HG03342 (cell line): ENCODE measurements at regions not wholly inside any gene's neighbourhood (a gene's known extent, or its start where the extent isn't known, plus 50 kb on each side); places are given as distances from the start of the nearest gene placed in this dataset.

ENCODE experiments used
- ATAC-seq: cut with Tn5 transposase; IDR thresholded peaks from one replicate; pipeline ENCODE4 v1.9.1; 2021; ENCODE audit warnings: mild to moderate bottlenecking, moderate library complexity; ENCODE audit not compliant: unreplicated experiment

DNA sequence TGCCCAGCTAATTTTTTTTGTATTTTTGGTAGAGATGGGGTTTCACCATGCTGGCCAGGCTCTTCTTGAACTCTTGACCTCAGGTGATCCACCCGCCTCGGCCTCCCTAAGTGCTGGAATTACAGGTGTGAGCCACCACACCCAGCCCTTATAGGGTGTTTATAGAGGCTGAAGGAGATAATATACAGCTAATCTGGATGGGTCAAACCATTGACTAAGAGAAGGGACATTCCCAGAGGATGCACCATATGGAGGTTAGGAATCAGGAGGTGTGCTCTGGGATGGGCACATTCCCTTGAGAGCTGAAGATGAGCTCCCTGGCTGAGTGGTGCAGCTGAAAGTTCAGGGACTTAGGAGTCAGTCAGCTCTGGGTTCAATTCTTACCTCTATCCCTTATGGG, 68.3 kb upstream of the SHISA3 start:
- ATAC-seq: no peak

DNA sequence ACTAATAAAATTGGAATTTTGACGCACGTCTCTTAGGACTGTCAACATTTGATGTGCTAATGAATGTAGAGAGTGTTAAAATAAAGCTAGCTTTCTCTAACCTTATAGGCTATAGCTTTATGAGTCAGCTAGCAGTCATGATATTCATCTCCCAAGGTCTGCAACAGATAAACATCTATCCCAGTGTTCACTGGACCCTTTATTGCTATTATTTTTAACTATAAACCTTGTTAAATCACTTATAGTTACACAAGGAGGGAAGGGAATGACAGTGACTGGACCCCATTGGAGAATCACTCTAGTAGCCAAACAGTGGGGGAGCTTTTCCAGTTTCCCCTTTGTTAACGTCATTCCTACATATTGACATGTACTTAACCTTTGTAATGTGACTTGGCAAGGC, 67.9 kb upstream of the SHISA3 start:
- ATAC-seq: no peak

DNA sequence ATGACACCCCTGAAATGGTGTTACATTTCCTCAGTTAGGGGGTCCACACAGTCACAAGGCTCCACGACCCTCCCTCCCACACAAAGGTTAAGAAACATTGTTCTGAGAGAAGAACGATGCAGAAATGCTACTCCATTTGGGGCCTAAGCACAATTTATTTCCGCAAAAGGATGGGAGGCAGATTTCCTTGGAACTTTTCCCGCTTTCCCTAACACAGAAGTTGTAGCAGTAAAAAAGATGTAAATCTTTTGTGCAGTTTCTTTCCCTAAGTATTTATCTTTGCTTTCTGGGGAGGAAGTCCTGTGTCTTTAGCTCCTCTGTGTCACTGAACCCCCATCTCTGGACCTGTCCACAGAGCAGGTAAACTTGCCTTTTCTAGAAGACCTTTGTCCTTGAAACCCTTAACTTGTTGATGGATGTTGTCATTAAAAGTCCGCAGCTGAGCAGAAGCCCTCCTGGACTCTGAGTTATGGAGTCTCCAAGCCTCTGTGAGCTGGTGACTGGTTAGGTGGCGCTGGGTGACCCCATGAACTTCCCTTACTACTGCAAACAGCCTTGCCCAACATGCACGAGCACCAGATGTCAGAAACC, 67.2 kb upstream of the SHISA3 start:
- ATAC-seq: no peak

GRCh38 chr4:42331040-42331439, 66.2 kb upstream of the SHISA3 start:
- ATAC-seq: no peak

DNA sequence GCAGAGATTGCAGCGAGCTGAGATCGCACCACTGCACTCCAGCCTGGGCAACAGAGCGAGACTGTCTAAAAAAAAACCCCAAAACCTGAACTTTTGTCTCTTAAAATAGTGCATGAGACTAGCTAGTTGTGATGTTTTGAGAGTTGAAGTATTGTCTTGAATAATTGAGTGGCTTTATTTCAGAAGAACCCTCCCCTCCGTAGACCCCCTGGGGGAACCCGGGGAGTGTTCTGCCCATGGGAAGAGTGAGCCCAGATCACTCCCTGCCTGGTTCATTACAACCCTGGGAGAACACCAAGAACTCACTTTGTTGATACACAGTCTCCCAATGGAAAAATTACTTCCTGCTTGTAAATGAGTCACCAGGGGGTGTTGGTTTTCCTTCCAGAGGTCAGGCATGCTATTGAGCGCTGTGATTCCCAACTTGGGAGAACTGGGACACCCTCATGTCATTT, 65.3 kb upstream of the SHISA3 start:
- no peak for ATAC-seq

- ATAC-seq: no peak
Observed at GRCh38 chr4:42339935-42340406, 57.3 kb upstream of the SHISA3 start.

DNA sequence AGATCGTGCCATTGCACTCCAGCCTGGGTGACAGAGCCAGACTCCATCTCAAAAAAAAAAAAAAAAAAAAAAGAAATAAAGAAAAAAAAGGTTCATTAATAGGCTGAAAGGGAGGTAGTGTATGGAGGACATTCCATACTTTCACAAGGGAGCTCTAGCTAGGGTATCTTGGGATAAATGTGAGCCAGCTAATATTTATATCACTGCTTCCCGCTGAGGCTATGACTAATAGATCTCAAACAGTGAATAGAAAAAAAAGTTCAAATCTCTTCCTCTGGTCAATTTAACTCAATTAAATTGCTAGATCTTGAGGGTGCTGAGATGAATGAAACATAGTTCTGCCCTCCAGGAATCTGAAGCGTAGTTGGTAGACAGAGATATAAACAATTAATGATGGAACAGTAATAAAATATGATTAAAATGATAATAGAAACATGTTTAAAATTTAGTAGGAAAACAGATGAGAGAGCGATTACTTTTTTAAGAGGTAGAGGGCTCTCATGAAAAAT, 55.7 kb upstream of the SHISA3 start:
- no peak for ATAC-seq

DNA sequence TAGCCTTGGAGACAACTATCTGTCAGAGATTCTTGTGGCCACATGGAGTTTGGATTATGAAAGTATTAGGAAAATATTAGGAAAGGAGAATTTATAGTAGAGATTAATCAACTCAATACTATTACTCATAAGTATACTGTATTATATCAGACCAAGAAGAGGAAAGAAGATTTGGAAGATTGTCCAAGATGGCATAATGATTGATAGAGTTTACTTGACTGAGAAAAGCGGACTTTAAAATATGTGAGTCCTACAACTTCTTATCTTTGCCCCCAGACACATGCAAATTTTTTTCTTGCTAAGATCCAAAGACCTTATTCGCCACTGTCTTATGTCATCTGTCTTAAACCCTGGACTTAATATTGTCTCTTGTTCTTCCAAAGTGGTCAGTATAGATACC, 54.8 kb upstream of the SHISA3 start:
- no peak for ATAC-seq

GRCh38 chr4:42344309-42344708, 53.0 kb upstream of the SHISA3 start:
- ATAC-seq: peak; percentile 64

DNA sequence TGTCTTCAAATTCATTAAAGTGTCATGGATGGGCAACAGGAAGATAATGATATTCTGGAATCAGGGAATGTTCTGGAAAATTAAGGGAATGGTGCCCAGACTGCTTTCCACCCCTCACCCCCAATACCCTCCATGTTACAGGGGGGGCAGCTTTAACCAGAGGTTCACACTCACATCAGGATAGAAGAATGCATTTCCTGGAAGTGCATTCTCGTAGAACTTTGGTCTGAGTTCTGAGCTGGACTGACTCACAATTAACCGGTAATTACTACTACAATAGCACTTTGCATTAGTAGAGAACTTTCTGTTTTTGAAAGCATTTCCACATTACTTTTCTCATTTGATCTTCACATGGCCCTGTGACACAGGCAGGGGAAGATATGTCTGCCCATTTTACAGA, 52.5 kb upstream of the SHISA3 start:
- ATAC-seq: no peak

GRCh38 chr4:42345962-42346544, 51.2 kb upstream of the SHISA3 start:
- ATAC-seq: no peak

GRCh38 chr4:42347076-42347475, 50.2 kb upstream of the SHISA3 start:
- no peak for ATAC-seq
